Loucy (cell line): ENCODE measurements at regions not wholly inside any gene's neighbourhood (a gene's known extent, or its start where the extent isn't known, plus 50 kb on each side); places are given as distances from the start of the nearest gene placed in this dataset.

ENCODE experiments used
- H2AFZ ChIP-seq: fragments of 200-600 bp; sonication (generic); 2 replicates; pipeline ENCODE4 v1.6.0; 2016; ENCODE audit warnings: antibody characterized with exemption, mild to moderate bottlenecking, low read length, moderate library complexity
- H3F3A ChIP-seq: fragments of 200-600 bp; 2 replicates; pipeline ENCODE4 v1.6.0; 2016; ENCODE audit warnings: antibody characterized with exemption, low read depth, mild to moderate bottlenecking
- H3K27me3 ChIP-seq: fragments of 200-600 bp; sonication (generic); 2 replicates; pipeline ENCODE4 v1.6.1; 2014; ENCODE audit warnings: low read length, mild to moderate bottlenecking; ENCODE audit not compliant: insufficient read depth, poor library complexity, severe bottlenecking
- H3K36me3 ChIP-seq: fragments of 200-600 bp; sonication (generic); 2 replicates; pipeline ENCODE4 v1.6.1; 2016; ENCODE audit warnings: low read length; ENCODE audit not compliant: insufficient read depth
- H3K4me1 ChIP-seq: fragments of 200-600 bp; sonication (generic); 2 replicates; pipeline ENCODE4 v1.5.1; 2014; ENCODE audit warnings: low read length, mild to moderate bottlenecking; ENCODE audit not compliant: insufficient read depth, poor library complexity, severe bottlenecking
- H3K4me2 ChIP-seq: fragments of 200-600 bp; sonication (generic); 2 replicates; pipeline ENCODE4 v1.6.0; 2014; ENCODE audit warnings: antibody characterized with exemption, low read length, low read depth, mild to moderate bottlenecking; ENCODE audit not compliant: poor library complexity, severe bottlenecking
- H3K4me3 ChIP-seq: fragments of 200-600 bp; sonication (generic); 2 replicates; pipeline ENCODE4 v1.5.1; 2014; ENCODE audit warnings: low read length, mild to moderate bottlenecking, mixed read lengths; ENCODE audit not compliant: poor library complexity, severe bottlenecking
- H3K79me2 ChIP-seq: fragments of 200-600 bp; sonication (generic); 2 replicates; pipeline ENCODE4 v1.6.1; 2014; ENCODE audit warnings: low read length; ENCODE audit not compliant: insufficient read depth
- H3K9ac ChIP-seq: fragments of 200-600 bp; sonication (generic); 2 replicates; pipeline ENCODE4 v1.6.0; 2014; ENCODE audit warnings: mild to moderate bottlenecking, low read depth, low read length, moderate library complexity; ENCODE audit not compliant: poor library complexity, severe bottlenecking
- H3K9me2 ChIP-seq: fragments of 200-600 bp; sonication (generic); replicated peaks from 2 replicates; pipeline ENCODE4 v1.6.1; 2016; ENCODE audit warnings: low read depth, low read length, mixed read lengths
- H3K9me3 ChIP-seq: fragments of 200-600 bp; sonication (generic); 2 replicates; pipeline ENCODE4 v1.6.1; 2014; ENCODE audit warnings: mild to moderate bottlenecking, antibody characterized with exemption, low read length, low read depth; ENCODE audit not compliant: insufficient read depth
- H4K20me1 ChIP-seq: fragments of 200-600 bp; sonication (generic); 2 replicates; pipeline ENCODE4 v1.6.0; 2014; ENCODE audit warnings: antibody characterized with exemption, low read length, mild to moderate bottlenecking; ENCODE audit not compliant: insufficient read depth, poor library complexity, severe bottlenecking
- EZH2phosphoT487 ChIP-seq: fragments of 200-600 bp; IDR thresholded peaks from 2 replicates; pipeline ENCODE4 v1.6.1; 2018; ENCODE audit warnings: antibody characterized with exemption, mild to moderate bottlenecking, moderate library complexity, borderline replicate concordance
- TF ChIP-seq, protein P1 (sequence below): fragments of 200-600 bp; sonication (generic); conservative IDR thresholded peaks from 2 replicates; pipeline ENCODE4 v1.5.1; 2014; ENCODE audit warnings: mild to moderate bottlenecking, antibody characterized with exemption, low read length

GRCh38 chr10:52889611-52890010 is 117.0 kb upstream of the MBL2 start:
- Histone ChIP-seq H3F3A (no peaks in the 10 kb centered on the region), H3K9me3 (no peaks in the 10 kb centered on the region), H2AFZ (no peak overlapping the region), H3K9me2 (no peaks in the 10 kb centered on the region), H3K9ac (no peak overlapping the region), H3K4me3 (no peak overlapping the region), H3K4me1 (no peaks in the 10 kb centered on the region), H3K4me2 (no peak overlapping the region), H3K79me2 (no peaks in the 10 kb centered on the region), H3K36me3 (no peaks in the 10 kb centered on the region), H3K27me3 (no peaks in the 10 kb centered on the region), H4K20me1 (no peaks in the 10 kb centered on the region)
- TF ChIP-seq, protein P1, sequence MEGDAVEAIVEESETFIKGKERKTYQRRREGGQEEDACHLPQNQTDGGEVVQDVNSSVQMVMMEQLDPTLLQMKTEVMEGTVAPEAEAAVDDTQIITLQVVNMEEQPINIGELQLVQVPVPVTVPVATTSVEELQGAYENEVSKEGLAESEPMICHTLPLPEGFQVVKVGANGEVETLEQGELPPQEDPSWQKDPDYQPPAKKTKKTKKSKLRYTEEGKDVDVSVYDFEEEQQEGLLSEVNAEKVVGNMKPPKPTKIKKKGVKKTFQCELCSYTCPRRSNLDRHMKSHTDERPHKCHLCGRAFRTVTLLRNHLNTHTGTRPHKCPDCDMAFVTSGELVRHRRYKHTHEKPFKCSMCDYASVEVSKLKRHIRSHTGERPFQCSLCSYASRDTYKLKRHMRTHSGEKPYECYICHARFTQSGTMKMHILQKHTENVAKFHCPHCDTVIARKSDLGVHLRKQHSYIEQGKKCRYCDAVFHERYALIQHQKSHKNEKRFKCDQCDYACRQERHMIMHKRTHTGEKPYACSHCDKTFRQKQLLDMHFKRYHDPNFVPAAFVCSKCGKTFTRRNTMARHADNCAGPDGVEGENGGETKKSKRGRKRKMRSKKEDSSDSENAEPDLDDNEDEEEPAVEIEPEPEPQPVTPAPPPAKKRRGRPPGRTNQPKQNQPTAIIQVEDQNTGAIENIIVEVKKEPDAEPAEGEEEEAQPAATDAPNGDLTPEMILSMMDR = no peak
- TF ChIP-seq EZH2phosphoT487 = no peak

DNA sequence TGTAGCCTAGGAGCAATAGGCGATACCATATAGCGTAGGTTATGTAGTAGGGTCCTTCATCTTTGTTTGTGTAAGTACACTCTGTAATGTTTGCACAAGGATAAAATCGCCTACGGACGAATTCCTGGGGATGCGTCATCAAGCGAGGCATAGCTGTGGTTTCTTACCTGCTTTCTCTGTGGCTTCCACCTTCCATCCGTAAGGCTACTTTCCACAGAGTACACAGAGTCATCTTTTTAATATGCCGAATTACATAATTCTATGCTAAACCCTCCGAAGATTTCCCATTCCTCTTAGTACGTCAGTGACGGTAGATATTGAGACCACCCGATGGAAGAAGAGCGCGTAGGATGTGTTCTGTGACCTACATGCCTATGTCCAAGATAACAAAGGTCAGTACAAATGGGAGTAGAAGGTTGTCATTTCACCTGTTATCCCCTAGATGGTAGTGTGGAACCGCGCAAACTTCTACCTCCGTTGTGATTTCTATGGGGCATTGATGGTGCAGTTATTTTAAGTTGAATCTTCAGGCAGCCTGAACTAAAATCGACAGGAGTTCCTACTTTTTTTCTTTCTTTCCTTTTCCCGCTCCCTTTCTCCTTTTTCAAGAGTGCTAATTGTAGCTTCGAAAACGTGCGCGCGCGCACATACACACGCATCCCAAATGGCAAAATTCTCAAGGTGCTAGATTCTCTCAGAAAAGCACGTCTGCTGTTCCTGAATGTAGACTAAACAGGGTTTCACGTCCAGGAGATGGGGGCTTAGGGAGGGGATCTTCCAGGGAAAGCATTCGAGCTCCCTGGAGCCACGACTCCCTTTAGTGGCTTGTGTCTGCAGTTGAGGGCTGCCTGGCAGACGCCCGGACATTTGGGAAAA is 111.7 kb upstream of the MBL2 start:
- H3K9ac ChIP-seq = no peak overlapping the region
- no peaks in the 10 kb centered on the region for H3K27me3 ChIP-seq
- H4K20me1 ChIP-seq = no peaks in the 10 kb centered on the region
- H3K9me2 ChIP-seq = no peaks in the 10 kb centered on the region
- no peaks in the 10 kb centered on the region for H3K36me3 ChIP-seq
- H3K9me3 ChIP-seq = no peaks in the 10 kb centered on the region
- TF ChIP-seq, protein P1 = peak; percentile 76
- TF ChIP-seq EZH2phosphoT487 = no peak
- H3F3A ChIP-seq = no peaks in the 10 kb centered on the region
- no peaks in the 10 kb centered on the region for H3K4me1 ChIP-seq
- no peak overlapping the region for H2AFZ ChIP-seq
- H3K4me2 ChIP-seq = no peak overlapping the region
- no peaks in the 10 kb centered on the region for H3K79me2 ChIP-seq
- no peak overlapping the region for H3K4me3 ChIP-seq

DNA sequence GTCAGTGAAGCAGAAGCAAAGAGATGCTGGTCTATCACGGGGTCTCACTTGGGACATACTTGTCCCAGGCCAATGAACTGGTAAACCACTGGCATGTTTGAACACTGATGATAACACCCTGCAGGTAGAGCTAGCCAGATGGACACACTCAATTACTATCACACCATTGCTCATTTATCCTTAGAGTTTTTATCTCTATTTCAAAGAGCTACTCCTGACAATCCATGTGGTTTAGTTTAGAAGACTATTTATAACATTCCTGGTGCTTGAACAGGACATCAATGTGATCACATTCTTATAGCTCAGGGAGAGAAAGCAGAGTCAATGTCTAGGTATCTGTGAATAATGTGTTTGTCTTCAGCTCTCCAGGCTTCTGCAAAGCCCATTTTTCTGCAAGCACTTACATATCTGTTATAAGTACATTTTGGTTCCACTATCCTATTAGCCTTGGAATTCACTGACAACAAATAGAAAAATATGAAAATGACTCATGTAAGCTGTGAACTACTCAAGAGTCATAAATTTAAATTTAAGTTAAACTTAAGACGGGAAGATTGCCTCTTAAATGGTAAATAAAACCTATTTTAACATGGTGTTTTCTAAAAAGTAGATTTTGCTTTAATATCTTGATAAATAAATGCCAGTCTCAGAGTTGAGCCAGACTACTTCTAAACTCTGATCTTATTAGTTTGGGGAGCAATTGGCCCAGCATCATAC is 106.7 kb upstream of the MBL2 start:
- no peak overlapping the region for H3K4me3 ChIP-seq
- no peaks in the 10 kb centered on the region for H4K20me1 ChIP-seq
- H3K4me1 ChIP-seq = no peaks in the 10 kb centered on the region
- H3K9ac ChIP-seq = no peak overlapping the region
- no peaks in the 10 kb centered on the region for H3K36me3 ChIP-seq
- no peaks in the 10 kb centered on the region for H3K79me2 ChIP-seq
- H3K4me2 ChIP-seq = no peak overlapping the region
- TF ChIP-seq, protein P1 = no peak
- no peak for TF ChIP-seq EZH2phosphoT487
- H3K9me2 ChIP-seq = no peaks in the 10 kb centered on the region
- no peaks in the 10 kb centered on the region for H3F3A ChIP-seq
- no peak overlapping the region for H2AFZ ChIP-seq
- no peaks in the 10 kb centered on the region for H3K9me3 ChIP-seq
- no peaks in the 10 kb centered on the region for H3K27me3 ChIP-seq
